ENCODE measurements at regions not wholly inside any gene's neighbourhood (a gene's known extent, or its start where the extent isn't known, plus 50 kb on each side); places are given as distances from the start of the nearest gene placed in this dataset.

GRCh38 chr4:20443015-20443805 is 191.5 kb downstream of the SLIT2 start:
- Histone ChIP-seq H3K27me3 (ENCODE audit: low read length) (no peaks in the 10 kb centered on the region), H3K4me2 (ENCODE audit: low read depth, low read length, poor library complexity, severe bottlenecking) (no peak overlapping the region), H3K9me2 (replicated peaks; ENCODE audit: insufficient read depth, low read length) (no peaks in the 10 kb centered on the region), H3K36me3 (ENCODE audit: low read length) (no peaks in the 10 kb centered on the region), H3K4me3 (ENCODE audit: insufficient read depth, low read length, poor library complexity, severe bottlenecking) (no peak overlapping the region), H3K9ac (ENCODE audit: low read length) (no peak overlapping the region), H2AFZ (ENCODE audit: low read depth, low read length, severe bottlenecking) (no peak overlapping the region), H3K27ac (ENCODE audit: low read depth, low read length) (no peak overlapping the region), H4K20me1 (ENCODE audit: low read depth, low read length) (no peaks in the 10 kb centered on the region), H3F3A (ENCODE audit: insufficient read depth) (no peaks in the 10 kb centered on the region), H3K79me2 (ENCODE audit: insufficient read depth, low read length) (no peaks in the 10 kb centered on the region), H3K9me3 (ENCODE audit: insufficient read depth, low read length) (no peaks in the 10 kb centered on the region)
- TF ChIP-seq EZH2phosphoT487 (conservative IDR thresholded peaks at IDR 0.05; ENCODE audit: low read length), result no peak
- no peak for TF ChIP-seq CTCF (IDR thresholded peaks at IDR 0.05; ENCODE audit: insufficient read depth, low read length, poor library complexity, severe bottlenecking)

GRCh38 chr4:20444599-20445337 is 193.1 kb downstream of the SLIT2 start:
- no peaks in the 10 kb centered on the region for H3F3A ChIP-seq (ENCODE audit: insufficient read depth)
- H3K79me2 ChIP-seq (ENCODE audit: insufficient read depth, low read length), result no peaks in the 10 kb centered on the region
- H2AFZ ChIP-seq (ENCODE audit: low read depth, low read length, severe bottlenecking), result no peak overlapping the region
- no peaks in the 10 kb centered on the region for H4K20me1 ChIP-seq (ENCODE audit: low read depth, low read length)
- H3K4me2 ChIP-seq (ENCODE audit: low read depth, low read length, poor library complexity, severe bottlenecking), result no peak overlapping the region
- TF ChIP-seq CTCF (IDR thresholded peaks at IDR 0.05; ENCODE audit: insufficient read depth, low read length, poor library complexity, severe bottlenecking) (no peak), EZH2phosphoT487 (conservative IDR thresholded peaks at IDR 0.05; ENCODE audit: low read length) (no peak)
- no peak overlapping the region for H3K4me3 ChIP-seq (ENCODE audit: insufficient read depth, low read length, poor library complexity, severe bottlenecking)
- H3K36me3 ChIP-seq (ENCODE audit: low read length), result no peaks in the 10 kb centered on the region
- H3K27ac ChIP-seq (ENCODE audit: low read depth, low read length), result no peak overlapping the region
- no peak overlapping the region for H3K9ac ChIP-seq (ENCODE audit: low read length)
- H3K9me2 ChIP-seq (replicated peaks; ENCODE audit: insufficient read depth, low read length), result no peaks in the 10 kb centered on the region
- no peaks in the 10 kb centered on the region for H3K27me3 ChIP-seq (ENCODE audit: low read length)
- H3K9me3 ChIP-seq (ENCODE audit: insufficient read depth, low read length), result no peaks in the 10 kb centered on the region

- TF ChIP-seq EZH2phosphoT487 (conservative IDR thresholded peaks at IDR 0.05; ENCODE audit: low read length), result no peak
- no peak for TF ChIP-seq CTCF (IDR thresholded peaks at IDR 0.05; ENCODE audit: insufficient read depth, low read length, poor library complexity, severe bottlenecking)
- Histone ChIP-seq H3K4me3 (ENCODE audit: insufficient read depth, low read length, poor library complexity, severe bottlenecking) (no peak overlapping the region), H3F3A (ENCODE audit: insufficient read depth) (no peaks in the 10 kb centered on the region), H4K20me1 (ENCODE audit: low read depth, low read length) (no peaks in the 10 kb centered on the region), H2AFZ (ENCODE audit: low read depth, low read length, severe bottlenecking) (no peak overlapping the region), H3K4me2 (ENCODE audit: low read depth, low read length, poor library complexity, severe bottlenecking) (no peak overlapping the region), H3K79me2 (ENCODE audit: insufficient read depth, low read length) (no peaks in the 10 kb centered on the region), H3K9ac (ENCODE audit: low read length) (no peak overlapping the region), H3K27ac (ENCODE audit: low read depth, low read length) (no peak overlapping the region), H3K36me3 (ENCODE audit: low read length) (no peaks in the 10 kb centered on the region), H3K27me3 (ENCODE audit: low read length) (no peaks in the 10 kb centered on the region), H3K9me3 (ENCODE audit: insufficient read depth, low read length) (no peaks in the 10 kb centered on the region), H3K9me2 (replicated peaks; ENCODE audit: insufficient read depth, low read length) (no peaks in the 10 kb centered on the region)
Measured at GRCh38 chr4:20445933-20446723, 194.4 kb downstream of the SLIT2 start.
